Fibroblast of lung (primary cell): ENCODE measurements at regions not wholly inside any gene's neighbourhood (a gene's known extent, or its start where the extent isn't known, plus 50 kb on each side); places are given as distances from the start of the nearest gene placed in this dataset.

Experiments
- EZH2 ChIP-seq: IDR thresholded peaks from 2 replicates; pipeline ENCODE4 v1.5.1; 2012; ENCODE audit warnings: low read length, control low read depth, mild to moderate bottlenecking; ENCODE audit errors: missing control alignments
- TF ChIP-seq, protein P1 (sequence below), 2 donors: IDR thresholded peaks in 1 of 2; conservative IDR thresholded peaks in 1 of 2; 1 replicate in 1 of 2; 2 replicates in 1 of 2; pipeline ENCODE4 v1.5.1; 2011 to 2012; ENCODE audit warnings: low read length in 2 of 2, control low read depth in 1 of 2, inconsistent platforms in 1 of 2, low read depth in 1 of 2, mild to moderate bottlenecking in 1 of 2

GRCh38 chr7:157077986-157078644 is 60.6 kb upstream of the UBE3C start:
- no peak for TF ChIP-seq EZH2
- TF ChIP-seq, protein P1, sequence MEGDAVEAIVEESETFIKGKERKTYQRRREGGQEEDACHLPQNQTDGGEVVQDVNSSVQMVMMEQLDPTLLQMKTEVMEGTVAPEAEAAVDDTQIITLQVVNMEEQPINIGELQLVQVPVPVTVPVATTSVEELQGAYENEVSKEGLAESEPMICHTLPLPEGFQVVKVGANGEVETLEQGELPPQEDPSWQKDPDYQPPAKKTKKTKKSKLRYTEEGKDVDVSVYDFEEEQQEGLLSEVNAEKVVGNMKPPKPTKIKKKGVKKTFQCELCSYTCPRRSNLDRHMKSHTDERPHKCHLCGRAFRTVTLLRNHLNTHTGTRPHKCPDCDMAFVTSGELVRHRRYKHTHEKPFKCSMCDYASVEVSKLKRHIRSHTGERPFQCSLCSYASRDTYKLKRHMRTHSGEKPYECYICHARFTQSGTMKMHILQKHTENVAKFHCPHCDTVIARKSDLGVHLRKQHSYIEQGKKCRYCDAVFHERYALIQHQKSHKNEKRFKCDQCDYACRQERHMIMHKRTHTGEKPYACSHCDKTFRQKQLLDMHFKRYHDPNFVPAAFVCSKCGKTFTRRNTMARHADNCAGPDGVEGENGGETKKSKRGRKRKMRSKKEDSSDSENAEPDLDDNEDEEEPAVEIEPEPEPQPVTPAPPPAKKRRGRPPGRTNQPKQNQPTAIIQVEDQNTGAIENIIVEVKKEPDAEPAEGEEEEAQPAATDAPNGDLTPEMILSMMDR (conservative IDR thresholded peaks at IDR 0.05 in 1 of 2, IDR thresholded peaks at IDR 0.05 in 1 of 2; ENCODE audit: low read depth in 1 of 2, low read length in 2 of 2) = no peak
